EL (cell line): ENCODE measurements at regions not wholly inside any gene's neighbourhood (a gene's known extent, or its start where the extent isn't known, plus 50 kb on each side); places are given as distances from the start of the nearest gene placed in this dataset.
"Not testable (repeated sequence)": the region's sequence is repeated elsewhere in the genome, so short reads cannot be mapped to it uniquely, and the experiment has no call there.

Source experiments
- DNase-seq: peaks from one replicate; pipeline ENCODE4 v3.0.0-alpha.2; 2016

- DNase-seq, result not testable (repeated sequence)
These were observed 1199.4 kb downstream of the EPHA7 start for GRCh38 chr6:92219987-92220386.

GRCh38 chr6:92216717-92217116, 1202.6 kb downstream of the EPHA7 start:
- no peak for DNase-seq

- DNase-seq, result no peak
These were observed 1217.7 kb downstream of the EPHA7 start for GRCh38 chr6:92201618-92202017.

DNA sequence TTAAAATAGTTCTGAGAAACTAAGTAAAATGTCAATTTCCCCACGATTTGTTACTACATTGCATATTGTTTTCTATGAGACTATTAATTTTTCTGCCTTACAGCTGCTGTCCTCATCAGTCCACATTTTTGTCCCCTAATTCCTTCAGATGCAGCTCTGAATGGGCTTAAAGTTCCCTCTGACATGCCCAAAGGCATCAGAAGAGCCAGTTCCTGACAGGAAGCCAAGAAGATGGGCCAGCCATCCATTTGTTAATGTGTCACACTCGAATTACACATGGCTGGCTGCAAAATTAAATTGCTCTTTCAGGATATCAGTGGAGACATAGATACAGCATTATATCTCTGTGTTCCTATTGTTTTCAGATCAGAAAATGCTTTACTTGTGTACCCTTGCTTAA, 1223.0 kb downstream of the EPHA7 start:
- no peak for DNase-seq

- no peak for DNase-seq
These were observed 1223.6 kb downstream of the EPHA7 start for GRCh38 chr6:92195796-92196195.

DNA sequence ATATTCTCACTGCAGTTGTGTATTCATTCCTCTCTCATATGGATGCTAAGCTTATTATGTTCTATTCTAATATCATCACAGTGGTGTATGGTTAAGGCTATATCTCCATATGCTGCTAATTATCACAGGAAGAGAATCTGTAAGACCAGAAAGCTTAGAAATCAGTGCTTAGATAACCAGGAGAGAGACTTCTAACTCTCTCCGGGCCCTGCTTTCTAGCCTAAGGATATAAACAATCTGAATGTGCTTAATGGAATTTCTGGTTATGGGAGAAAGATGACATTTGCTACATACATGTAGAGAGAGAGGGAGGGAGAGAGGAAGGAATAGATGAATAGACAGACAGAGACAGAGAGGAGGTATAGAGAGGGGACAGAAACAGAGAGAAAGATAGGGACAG, 1231.3 kb downstream of the EPHA7 start:
- DNase-seq, result no peak

GRCh38 chr6:92184933-92185332, 1234.4 kb downstream of the EPHA7 start:
- no peak for DNase-seq

DNA sequence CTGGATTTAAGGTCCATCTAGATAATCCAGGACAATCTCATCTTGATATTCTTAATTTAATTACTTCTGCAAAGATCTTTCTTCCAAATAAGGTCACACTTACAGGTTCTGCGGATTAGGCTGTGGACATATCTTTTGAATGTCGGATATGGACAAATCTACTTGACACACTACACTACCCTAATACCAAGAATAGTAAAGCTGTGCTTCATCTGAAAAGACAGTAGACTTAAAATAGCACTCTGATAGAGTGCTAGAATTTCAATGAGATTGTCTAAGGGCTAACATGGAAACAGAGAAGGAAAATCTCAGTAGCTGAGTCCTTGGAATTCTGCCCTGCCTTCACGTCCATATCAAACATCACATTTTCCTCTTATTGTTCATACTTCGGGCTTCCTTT, 1238.0 kb downstream of the EPHA7 start:
- DNase-seq, result no peak

DNA sequence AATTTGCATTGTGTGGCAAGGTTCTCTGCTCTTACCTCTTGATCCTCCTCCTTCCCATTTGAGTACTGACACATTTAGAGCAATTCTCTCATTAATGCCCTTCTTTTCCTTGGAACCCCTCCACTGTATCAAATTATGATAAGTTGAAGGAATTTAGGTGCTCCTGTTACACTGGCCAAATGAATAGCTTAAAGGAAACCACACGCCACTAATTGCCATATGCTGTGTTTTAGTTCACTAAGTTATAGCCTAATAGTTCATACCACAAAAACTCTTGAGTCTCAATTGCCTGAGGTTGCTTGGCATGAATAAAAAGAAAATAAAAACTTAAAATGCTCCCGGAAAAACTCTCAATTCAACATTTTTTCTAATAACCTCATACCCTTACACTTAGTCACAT, 1239.3 kb downstream of the EPHA7 start:
- DNase-seq, result no peak

DNA sequence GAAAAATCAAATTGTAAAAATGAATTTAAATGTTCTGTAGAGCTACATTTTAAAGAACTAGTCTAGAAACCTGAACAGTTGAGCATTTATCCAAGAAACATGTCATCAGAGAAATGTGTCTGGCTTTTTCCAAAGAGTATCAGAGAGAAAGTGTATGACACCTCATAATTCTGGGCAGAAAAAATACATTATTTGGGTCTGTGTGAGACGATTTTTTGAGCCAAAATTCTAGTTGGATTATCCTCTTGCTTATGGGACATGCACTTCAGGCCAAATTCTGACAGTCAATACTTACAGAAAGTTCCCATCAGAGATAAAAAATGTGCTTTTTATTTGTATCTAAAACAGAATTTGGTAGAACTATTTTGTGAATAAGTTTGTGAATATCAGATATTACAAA, 1242.7 kb downstream of the EPHA7 start:
- no peak for DNase-seq

GRCh38 chr6:92174398-92175073, 1244.8 kb downstream of the EPHA7 start:
- no peak for DNase-seq

DNA sequence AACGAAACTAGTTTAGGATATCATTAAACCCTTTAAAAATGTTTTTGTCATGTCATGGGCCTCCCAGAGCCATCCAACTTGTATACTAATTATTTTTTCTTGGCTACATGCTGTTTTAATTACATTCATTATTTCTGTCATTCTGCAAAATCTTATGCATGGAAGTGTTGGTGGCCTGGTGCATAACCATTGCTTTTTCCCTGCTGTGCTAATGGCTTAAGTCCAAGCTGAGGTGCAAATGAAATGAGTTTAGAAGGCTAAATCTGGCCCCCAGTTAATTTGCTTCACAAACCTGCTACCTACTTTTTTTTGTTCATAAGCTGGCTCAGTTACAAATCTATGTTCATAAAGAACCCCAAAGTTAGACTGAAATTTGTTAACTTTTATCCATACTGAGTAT, 1249.9 kb downstream of the EPHA7 start:
- DNase-seq, result no peak

- DNase-seq, result no peak
These were observed 1252.7 kb downstream of the EPHA7 start for GRCh38 chr6:92166666-92167065.

- no peak for DNase-seq
These were observed 1257.4 kb downstream of the EPHA7 start for GRCh38 chr6:92161953-92162352.

GRCh38 chr6:92160226-92160625, 1259.1 kb downstream of the EPHA7 start:
- DNase-seq, result no peak

DNA sequence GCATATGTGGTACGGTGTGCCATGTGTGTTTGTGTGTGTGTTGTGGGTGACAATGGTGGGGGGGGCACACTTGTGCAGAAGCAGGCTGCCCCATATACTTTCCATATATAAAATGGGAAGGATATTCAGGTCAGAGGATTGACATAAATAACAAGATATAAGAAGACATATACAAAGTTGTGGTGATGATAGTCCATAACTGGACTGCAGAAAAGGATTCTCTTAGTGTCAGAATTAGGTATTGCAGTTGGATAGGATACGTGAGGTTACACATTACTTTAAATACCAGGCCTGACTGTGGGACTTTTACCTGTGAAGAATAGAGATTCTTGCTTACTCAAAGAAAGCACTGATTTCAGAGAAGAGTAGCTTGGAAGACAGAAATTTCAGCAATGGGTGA, 1260.3 kb downstream of the EPHA7 start:
- DNase-seq, result no peak

- DNase-seq, result no peak
These were observed 1268.8 kb downstream of the EPHA7 start for GRCh38 chr6:92150553-92150952.

DNA sequence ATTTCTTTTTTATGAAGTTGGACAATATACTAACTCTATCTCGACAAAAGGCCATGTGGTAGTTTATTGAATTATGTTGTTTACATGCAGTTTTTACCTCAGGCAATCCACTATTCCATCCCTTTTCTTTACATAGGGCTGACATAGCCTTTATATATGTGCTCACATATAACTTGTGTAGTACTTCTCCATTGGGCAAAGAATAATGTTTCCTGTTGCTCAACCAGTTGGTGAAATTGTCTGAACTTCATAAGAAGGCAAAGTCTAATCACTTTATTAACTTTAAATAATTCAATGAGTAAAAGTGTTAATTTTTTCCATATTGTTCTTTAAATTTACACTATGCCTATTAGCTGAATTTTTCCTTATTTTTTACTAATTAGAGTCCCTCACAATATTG, 1272.1 kb downstream of the EPHA7 start:
- DNase-seq, result no peak

GRCh38 chr6:92139601-92140000, 1279.8 kb downstream of the EPHA7 start:
- DNase-seq, result no peak

DNA sequence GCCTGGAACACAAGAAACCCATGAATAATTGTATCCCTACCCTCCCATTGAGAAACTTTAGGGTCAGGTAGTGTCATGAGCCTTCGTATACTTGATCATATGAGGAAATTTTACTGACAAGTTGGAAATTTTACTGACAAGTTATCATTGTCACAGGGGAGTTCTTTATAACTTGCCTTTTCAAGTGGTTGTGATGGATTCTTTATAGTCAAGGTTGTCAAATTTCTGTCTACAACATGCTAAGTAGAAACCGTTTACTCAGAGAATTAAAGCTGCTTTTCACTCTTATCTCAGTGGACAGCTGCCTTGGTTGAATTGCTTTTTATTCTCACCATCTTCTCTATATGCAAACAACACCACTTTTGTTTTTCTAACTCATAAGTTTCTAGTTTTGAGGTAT, 1286.4 kb downstream of the EPHA7 start:
- DNase-seq, result no peak

DNA sequence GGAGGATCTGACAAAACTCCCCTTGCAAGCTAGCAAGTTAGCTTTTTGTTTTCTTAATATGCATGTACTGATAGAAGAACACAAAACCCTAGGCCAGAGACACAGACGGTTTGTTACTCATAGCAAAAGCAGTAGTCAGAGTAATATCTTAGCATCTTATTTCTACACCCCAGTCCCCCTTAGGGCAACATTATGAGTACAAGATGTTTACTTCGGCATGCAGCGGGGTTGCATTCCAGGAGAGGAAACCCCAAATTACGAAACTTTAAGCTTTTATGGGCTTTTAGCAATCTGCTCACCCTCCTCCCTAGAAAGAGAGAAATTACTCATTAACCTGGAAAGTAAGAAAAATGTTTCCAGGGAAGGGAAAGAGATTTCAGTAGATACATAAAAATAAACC, 1286.9 kb downstream of the EPHA7 start:
- no peak for DNase-seq

DNA sequence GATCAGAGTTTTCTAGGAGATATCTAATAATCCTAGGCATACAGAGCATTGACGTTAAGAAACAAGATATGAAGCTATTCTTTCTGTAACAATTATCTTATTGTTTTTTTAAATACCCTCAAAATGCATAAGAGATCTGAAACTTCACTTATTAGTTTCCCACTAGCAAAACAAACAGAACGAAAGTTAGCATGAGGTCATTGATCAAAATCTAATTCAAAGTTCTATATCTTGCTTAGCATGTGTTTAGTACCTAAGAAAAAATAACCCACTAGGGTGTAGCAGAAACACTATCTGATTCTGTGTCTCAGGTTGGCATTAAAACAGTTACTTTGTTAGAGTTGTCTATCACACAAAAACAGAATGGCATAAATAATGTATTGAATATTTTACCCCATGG, 1288.4 kb downstream of the EPHA7 start:
- DNase-seq, result no peak

GRCh38 chr6:92126983-92127382, 1292.4 kb downstream of the EPHA7 start:
- no peak for DNase-seq

GRCh38 chr6:92126088-92126487, 1293.3 kb downstream of the EPHA7 start:
- DNase-seq, result no peak

- no peak for DNase-seq
These were observed 1293.7 kb downstream of the EPHA7 start for GRCh38 chr6:92125681-92126080.

GRCh38 chr6:92124200-92124651, 1295.1 kb downstream of the EPHA7 start:
- DNase-seq, result no peak
